Fibroblast of skin of right quadriceps (primary cell): ENCODE measurements at regions not wholly inside any gene's neighbourhood (a gene's known extent, or its start where the extent isn't known, plus 50 kb on each side); places are given as distances from the start of the nearest gene placed in this dataset.
A peak's percentile ranks its signal among the peaks of the same experiment; 100 is the strongest.
"Not testable (repeated sequence)": the region's sequence is repeated elsewhere in the genome, so short reads cannot be mapped to it uniquely, and the experiment has no call there.

Experiments used
- DNase-seq: peaks from one replicate; pipeline ENCODE4 v3.0.0-alpha.2; 2013

- peak; percentile 24 for DNase-seq
Measured at GRCh38 chr11:112624431-112624830, 336.8 kb upstream of the NCAM1 start.

DNA sequence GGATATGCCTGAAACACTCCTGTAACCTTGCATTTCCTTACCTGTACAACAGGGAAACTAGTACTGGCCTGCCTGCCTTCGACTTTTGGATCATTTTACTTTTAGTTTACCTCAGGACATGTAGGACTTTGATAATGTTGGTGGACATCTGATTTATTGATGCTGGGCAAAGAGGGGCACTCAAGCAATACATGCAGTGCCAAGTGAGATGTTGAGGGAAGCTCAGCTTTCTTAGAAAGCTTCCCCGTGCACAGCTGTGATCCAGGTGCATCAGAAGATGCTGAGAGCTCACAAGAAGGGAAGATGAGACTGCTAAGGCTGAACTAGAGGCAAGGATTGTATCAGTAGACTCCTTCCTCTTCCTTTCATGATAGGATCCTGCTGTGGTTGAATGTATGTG is 336.2 kb upstream of the NCAM1 start:
- not testable (repeated sequence) for DNase-seq

DNA sequence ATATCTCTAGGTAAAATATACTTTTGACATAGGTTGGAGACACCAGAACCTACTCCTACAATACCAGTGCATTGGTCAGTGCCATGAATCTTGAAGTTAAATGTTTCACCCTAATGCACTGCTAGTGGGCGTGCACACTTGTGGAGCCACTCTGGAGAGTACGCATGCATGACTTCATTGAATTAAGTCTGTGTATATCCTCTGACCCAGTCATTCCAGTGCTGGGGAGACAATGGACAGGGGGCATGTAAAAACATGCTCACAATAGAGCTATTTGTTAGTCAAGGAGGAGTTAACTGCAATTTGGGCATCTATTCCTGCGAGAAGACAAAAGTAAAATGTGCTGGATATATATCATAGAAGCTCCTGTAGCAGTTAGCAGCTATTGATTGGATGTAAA is 335.4 kb upstream of the NCAM1 start:
- DNase-seq = no peak

DNA sequence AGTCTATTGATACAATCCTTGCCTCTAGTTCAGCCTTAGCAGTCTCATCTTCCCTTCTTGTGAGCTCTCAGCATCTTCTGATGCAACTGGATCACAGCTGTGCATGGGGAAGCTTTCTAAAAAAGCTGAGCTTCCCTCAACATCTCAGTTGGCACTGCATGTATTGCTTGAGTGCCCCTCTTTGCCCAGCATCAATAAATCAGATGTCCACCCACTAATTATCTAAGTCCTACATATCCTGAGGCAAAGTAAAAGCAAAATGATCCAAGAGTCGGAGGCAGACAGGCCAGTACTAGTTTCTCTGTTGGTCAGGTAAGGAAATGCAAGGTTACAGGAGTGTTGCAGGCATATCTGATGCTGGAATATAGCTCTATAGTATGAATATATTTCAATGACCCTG is 334.5 kb upstream of the NCAM1 start:
- DNase-seq = no peak

DNA sequence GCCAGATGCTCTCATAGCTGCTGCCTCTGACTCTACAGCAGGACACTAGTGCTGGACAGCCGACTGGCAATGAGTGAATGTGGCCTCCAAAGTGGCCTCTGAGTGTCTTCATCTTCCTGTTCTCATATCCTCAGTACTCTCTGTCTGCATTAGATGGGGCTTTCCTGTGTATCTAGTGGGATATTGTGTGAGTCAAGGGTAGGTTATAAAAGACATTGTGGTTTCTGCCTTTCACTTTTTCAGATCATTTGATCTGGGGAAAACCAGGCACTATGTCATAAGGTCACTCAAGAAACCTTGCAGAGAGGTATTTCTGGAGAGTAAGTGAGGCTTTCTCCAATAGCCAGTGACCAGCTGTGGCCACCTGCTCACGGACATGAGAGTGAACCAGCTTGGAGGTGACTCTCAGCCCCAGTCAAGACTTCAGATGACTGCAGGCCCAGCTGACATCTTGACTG is 333.6 kb upstream of the NCAM1 start:
- no peak for DNase-seq

- no peak for DNase-seq
Measured at GRCh38 chr11:112628676-112629075, 332.5 kb upstream of the NCAM1 start.

DNA sequence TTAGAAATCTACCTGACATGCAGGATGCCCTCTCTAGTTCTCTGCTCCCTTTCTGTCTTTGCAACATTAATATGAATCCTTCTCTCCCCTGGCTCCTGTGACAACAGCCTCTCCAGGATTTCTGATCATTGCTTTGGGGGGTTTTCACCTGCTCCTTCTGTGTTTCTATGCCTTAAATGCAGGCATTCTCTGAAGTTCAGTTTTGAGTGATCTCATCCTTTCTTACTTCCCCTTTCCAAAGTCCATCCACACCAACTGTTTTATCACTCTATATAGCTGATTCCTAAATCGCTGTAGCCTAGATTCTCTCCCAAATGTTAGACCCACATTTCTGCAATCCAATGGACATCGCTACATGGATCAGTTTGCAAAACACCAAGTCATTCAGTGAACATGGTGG is 330.7 kb upstream of the NCAM1 start:
- DNase-seq = no peak

DNA sequence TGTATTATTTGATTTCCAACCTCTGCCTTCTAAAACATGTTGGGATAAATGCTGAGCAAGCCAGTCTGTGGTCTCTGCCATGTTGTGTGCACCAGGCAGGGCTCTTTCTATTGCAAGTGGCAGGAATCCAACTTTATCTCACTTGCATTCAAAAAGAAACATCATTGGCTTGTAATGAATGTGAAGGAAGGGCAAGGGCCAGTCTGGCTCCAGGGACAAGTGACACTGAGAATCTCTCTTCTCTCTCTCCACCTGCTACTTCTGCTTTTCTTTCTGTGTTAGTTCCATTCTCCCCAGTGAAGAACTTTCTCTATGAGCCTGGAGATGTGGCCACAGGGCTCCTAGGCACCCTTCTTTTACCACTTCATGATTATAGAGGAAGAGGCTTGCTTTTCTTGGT is 329.9 kb upstream of the NCAM1 start:
- DNase-seq = no peak

GRCh38 chr11:112632866-112633505 is 328.2 kb upstream of the NCAM1 start:
- DNase-seq = no peak

DNA sequence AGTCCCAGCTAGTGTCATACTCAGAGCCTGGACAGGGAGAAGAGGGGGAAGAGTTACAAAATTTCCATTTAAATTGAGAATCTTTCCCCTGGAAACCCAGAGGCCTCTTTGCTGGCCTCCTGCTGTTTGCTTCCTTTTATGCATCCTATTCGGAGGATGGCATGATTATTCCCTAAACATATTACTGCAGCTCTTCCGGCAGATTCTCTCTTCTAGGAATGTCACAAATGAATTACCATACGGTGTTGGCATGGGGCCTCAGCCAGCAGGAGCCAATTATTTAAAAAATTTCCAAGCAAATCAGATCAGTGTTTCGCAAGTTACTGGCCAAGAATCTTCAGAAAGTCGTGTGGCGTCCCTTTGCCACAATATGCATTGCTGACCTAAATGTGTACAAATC is 326.7 kb upstream of the NCAM1 start:
- peak; percentile 42 for DNase-seq

GRCh38 chr11:112634995-112635737 is 326.1 kb upstream of the NCAM1 start:
- no peak for DNase-seq

DNA sequence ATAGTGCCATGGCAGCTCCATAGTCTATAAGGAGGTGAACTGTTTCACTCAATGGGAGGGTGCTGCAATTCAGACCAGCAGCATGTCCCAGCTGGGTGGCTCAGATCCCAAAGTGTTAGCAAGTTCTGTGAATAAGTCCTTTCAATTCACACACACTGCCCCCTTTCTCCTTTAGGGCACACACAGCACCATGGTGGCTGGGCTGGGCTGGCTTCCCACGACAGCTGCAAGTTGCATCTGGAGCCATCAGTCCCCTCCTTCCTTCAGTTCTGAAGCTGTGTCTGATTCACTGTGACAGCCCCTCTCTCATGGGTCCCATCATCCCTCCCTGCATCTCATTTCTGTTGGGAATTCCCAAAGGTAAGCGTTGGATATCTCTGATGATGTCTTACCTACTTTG is 324.1 kb upstream of the NCAM1 start:
- no peak for DNase-seq

GRCh38 chr11:112637876-112638275 is 323.3 kb upstream of the NCAM1 start:
- DNase-seq = peak; percentile 33

DNA sequence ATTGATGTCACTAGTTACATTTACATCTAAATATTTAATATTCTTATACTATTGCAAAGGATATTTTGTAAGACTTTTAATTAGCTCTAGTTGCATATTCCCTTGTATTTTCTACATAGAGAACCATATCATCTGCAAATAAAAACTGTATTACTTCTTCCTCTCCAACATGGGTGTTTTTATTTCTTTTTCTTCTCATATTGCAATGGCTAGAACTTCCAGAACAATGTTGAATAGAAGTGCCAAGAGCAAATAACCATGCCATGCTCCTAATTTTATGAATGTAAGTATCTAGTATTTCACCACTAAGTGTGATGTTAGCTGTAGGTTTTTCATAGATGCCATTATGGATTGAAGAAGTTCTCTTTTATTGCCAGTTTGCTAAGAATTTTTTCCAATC is 321.8 kb upstream of the NCAM1 start:
- DNase-seq = no peak

DNA sequence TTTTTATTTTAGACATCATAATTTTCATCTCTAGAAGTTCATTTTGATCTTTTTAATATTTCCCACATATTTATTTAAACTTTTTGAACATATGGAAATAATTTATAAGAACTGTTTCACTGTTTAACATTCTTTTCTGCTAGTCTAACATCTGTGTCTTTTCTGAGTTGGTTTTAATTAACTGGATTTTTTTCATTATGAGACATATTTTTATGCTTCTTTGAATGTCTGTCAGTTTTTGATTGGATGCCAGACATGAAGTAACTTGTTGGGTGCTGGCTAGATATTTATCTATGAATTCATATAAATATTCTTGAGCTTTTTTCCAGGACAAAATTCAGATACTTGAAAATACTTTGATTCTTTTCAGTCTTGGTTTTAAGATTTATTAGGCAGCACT is 317.8 kb upstream of the NCAM1 start:
- DNase-seq = no peak

DNA sequence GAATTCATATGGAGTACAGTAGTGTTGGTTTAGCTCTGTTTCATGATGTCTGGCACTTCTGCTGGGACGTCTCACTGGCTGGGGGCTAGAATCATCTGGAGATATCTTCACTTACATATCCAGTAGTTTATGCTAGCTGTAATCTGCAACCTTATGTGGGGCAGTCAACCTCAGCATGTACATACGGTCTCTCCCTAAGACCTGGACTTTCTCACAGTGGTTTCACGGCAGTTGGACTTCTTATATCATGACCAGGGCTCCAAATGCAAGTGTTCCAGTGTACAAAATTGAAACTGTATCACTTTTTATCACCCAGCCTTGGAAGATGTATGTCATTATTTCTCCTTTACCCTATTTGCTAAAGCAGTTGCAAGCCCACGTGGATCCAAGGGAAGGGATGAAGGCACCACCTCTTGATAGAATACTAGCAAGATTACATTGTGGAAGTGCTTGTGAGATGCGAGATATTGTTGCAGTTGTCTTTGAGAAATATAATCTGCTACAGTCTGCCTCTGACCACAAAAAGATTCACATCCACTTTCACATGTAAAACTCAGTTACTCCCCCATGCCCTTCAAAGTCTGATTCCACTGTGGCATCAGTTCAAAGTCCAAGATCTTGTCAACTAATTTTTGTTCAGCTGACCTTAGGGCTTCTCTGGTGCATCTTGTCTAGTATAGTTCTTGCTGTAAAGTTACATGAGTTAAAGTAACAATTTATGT is 316.6 kb upstream of the NCAM1 start:
- DNase-seq = no peak

DNA sequence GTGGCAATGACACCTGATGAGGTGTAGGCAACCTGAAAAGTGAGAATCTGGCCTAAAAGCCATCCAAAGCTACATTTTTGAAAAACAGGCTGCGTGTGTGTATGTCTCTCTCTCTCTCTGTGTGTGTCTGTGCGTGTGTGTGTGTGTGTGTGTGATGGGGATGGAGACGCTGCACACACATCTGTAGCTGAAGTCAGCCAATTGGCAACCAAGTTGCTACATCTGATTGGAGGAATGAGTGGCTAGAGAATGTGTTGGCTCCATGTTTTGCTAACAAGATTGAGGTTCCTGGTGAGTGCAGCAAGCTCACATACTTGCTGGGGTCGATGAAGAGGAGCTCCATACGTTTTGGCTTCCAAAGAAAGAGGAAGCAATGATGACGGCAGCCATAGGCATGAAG is 311.4 kb upstream of the NCAM1 start:
- DNase-seq = no peak

GRCh38 chr11:112650527-112650926 is 310.7 kb upstream of the NCAM1 start:
- DNase-seq = no peak

- no peak for DNase-seq
Measured at GRCh38 chr11:112651386-112651785, 309.8 kb upstream of the NCAM1 start.

DNA sequence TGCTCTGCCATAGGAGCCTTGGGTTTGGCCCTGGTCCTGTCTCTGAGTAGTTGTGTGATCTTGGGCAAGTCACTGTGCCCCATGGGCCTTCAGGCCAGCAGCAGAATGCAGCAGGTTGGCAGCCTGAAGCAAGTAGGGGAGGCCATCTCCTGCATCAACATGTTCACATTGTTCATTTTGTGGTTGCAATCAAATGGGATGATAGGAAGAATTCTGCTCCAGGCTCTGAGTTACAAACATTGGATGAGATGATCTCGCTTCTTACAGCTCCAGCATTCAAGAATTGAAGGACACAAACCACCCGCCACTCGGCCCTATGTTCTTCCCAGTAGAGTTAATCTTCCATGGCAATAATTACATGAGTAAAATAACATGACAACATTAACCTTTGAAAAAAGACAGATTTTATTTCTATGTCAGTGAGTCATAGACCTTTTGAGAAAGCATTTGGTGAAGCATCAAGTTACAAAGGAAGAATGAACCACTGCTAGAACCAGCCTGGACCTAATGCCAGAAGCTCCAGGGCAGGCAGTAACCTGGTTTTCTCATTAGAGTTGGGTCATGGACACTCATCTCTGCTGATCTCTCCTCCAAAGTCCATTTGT is 308.3 kb upstream of the NCAM1 start:
- peak; percentile 71 for DNase-seq

DNA sequence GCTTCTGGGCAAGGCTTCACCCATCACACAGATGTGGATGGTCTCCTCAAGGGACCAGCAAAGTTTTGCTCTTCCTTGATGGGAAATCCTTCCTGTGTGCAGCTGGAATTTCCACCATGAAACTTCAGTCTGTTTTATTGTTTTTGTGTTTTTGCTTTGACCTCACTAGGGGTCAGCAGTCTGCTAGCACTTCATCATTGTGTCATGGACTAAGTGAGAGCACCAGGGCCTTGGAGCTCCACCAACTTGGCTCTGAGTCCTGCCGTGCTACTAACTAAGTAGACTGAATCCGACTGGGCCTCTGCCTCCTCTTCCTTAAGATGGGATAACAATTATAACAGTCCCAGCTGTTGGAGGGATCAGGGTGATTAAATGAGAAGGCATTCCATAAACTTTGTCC is 305.8 kb upstream of the NCAM1 start:
- DNase-seq = peak; percentile 83

DNA sequence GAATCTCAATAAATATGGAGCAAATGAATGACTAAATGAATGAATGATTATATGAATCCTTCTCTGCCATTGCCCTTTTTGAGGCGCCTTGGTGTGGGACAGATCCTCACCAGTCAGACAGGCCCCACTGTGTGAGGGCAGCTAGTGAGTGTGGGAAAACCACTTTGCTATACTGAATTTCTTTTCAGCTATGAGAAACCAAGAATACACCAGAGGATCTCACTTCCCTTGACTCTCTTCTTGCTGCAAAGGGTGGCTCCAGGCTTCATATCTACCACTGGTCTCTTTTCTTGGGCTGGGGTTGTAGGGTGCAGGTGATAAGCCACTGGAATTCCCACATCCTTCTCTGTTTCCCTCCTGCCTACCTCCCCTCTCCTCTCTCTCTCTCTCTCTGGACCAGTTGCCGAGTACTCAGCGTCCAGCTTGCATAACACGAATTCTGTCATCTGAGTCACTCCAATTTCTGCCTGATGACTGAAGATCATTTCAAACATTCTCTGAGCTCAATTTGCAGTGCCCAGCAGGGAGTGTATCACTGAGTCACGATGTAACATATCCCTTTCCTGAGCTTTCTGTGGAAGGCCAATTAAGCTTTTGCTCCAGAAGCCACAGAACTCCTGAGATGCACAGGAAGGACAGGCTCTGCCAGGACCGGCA is 304.3 kb upstream of the NCAM1 start:
- peak; percentile 96 for DNase-seq

GRCh38 chr11:112658431-112658878 is 302.8 kb upstream of the NCAM1 start:
- DNase-seq = no peak
